ENCODE measurements at regions not wholly inside any gene's neighbourhood (a gene's known extent, or its start where the extent isn't known, plus 50 kb on each side); places are given as distances from the start of the nearest gene placed in this dataset.

GRCh38 chr22:47842119-47842518 lies 1079.7 kb downstream of the TBC1D22A start:
- intact Hi-C loops (cut with DNase I) = no loop called here
- H3K27ac ChIP-seq = no peak overlapping the region
- no peak overlapping the region for H3K4me3 ChIP-seq
- no peaks in the 10 kb centered on the region for H3K36me3 ChIP-seq
- TF ChIP-seq CTCF (IDR thresholded peaks at IDR 0.05) = no peak
- no peak for TF ChIP-seq POLR2A (IDR thresholded peaks at IDR 0.05)
- ATAC-seq (no peak), DNase-seq (no peak)
- no peaks in the 10 kb centered on the region for H3K4me1 ChIP-seq
- 66 to 73% (median 71%) methylated on average over 8 to 10 of the region's 10 CpGs for WGBS, 4 donors
- peaks cover 0 to 42% (median 12%) of the 10 kb centered on the region in 9 donors for H3K27me3 ChIP-seq
- no peaks in the 10 kb centered on the region for H3K9me3 ChIP-seq

- Histone ChIP-seq H3K4me3 (no peak overlapping the region), H3K36me3 (no peaks in the 10 kb centered on the region), H3K27ac (no peak overlapping the region), H3K4me1 (no peaks in the 10 kb centered on the region), H3K27me3 (peaks cover 0 to 39% (median 9%) of the 10 kb centered on the region in 9 donors), H3K9me3 (no peaks in the 10 kb centered on the region)
- ATAC-seq (no peak), DNase-seq (no peak)
- intact Hi-C loops (cut with DNase I) = no loop called here
- 34 to 53% (median 41%) methylated on average over 3 of the region's 3 CpGs for WGBS, 4 donors
- no peak for TF ChIP-seq POLR2A (IDR thresholded peaks at IDR 0.05)
- TF ChIP-seq CTCF (IDR thresholded peaks at IDR 0.05) = no peak
Observed at GRCh38 chr22:47841156-47841555, 1078.7 kb downstream of the TBC1D22A start.

- no peaks in the 10 kb centered on the region for H3K9me3 ChIP-seq
- TF ChIP-seq POLR2A (IDR thresholded peaks at IDR 0.05) (no peak), CTCF (IDR thresholded peaks at IDR 0.05) (no peak)
- H3K36me3 ChIP-seq = no peaks in the 10 kb centered on the region
- DNase-seq (no peak), ATAC-seq (no peak)
- intact Hi-C loops (cut with DNase I) = no loop called here
- no peaks in the 10 kb centered on the region for H3K4me1 ChIP-seq
- no peak overlapping the region for H3K27ac ChIP-seq
- 62 to 78% (median 70%) methylated on average over 13 of the region's 13 CpGs for WGBS, 4 donors
- no peak overlapping the region for H3K4me3 ChIP-seq
- peaks cover 0 to 36% (median 7%) of the 10 kb centered on the region in 9 donors for H3K27me3 ChIP-seq
Observed at GRCh38 chr22:47839595-47840227, 1077.3 kb downstream of the TBC1D22A start.

GRCh38 chr22:47837703-47838102 lies 1075.3 kb downstream of the TBC1D22A start:
- intact Hi-C loops (cut with DNase I) = no loop called here
- no peak overlapping the region for H3K4me3 ChIP-seq
- no peak for ATAC-seq
- no peaks in the 10 kb centered on the region for H3K9me3 ChIP-seq
- TF ChIP-seq POLR2A (IDR thresholded peaks at IDR 0.05) (no peak), CTCF (IDR thresholded peaks at IDR 0.05) (peak in 3 of 12 donors; percentile 5 to 22 (median 7))
- no peak overlapping the region for H3K27ac ChIP-seq
- peaks cover 0 to 40% (median 3%) of the 10 kb centered on the region in 9 donors for H3K27me3 ChIP-seq
- H3K4me1 ChIP-seq = no peaks in the 10 kb centered on the region
- 61 to 70% (median 66%) methylated on average over 3 of the region's 3 CpGs for WGBS, 4 donors
- no peaks in the 10 kb centered on the region for H3K36me3 ChIP-seq
- DNase-seq = no peak

Measured in heart left ventricle (tissue), 16 donors.